H1 (cell line): ENCODE measurements at regions not wholly inside any gene's neighbourhood (a gene's known extent, or its start where the extent isn't known, plus 50 kb on each side); places are given as distances from the start of the nearest gene placed in this dataset.

Experiments
- CTCF ChIA-PET: fragments of 300-600 bp; sonication (Branson Sonifier 250); formaldehyde crosslinking; loops from one replicate; lab custom pipeline; 2021; ENCODE audit not compliant: partially characterized antibody; lab: Charles Lee
- POLR2A ChIA-PET: fragments of 300-600 bp; sonication (Branson Sonifier 250); formaldehyde crosslinking; loops from one replicate; lab custom pipeline; 2021; ENCODE audit warnings: inconsistent platforms; ENCODE audit not compliant: partially characterized antibody; lab: Charles Lee
- DNase-seq, 2 experiments: peaks; one replicate each; pipeline versions ENCODE4 v3.0.0 to v3.0.0-alpha.2; 2010 to 2022; ENCODE audit warnings: low spot score in 2 of 2, low read depth in 1 of 2, mixed read lengths in 1 of 2
- FAIRE-seq: peaks from 2 replicates; lab custom pipeline; 2011; peaks lifted over from hg19 to GRCh38; lab: Jason Lieb, UNC
- H2AFZ ChIP-seq: 2 replicates; pipeline ENCODE4 v1.8.1; 2012; ENCODE audit warnings: low read length, inconsistent platforms
- H2AK5ac ChIP-seq: 2 replicates; pipeline ENCODE4 v1.6.1; 2013; ENCODE audit warnings: low read depth, low read length
- H2BK120ac ChIP-seq: replicated peaks from 2 replicates; pipeline ENCODE3; 2013; ENCODE audit warnings: low read depth, low read length, inconsistent platforms
- H2BK12ac ChIP-seq: 2 replicates; pipeline ENCODE4 v1.6.1; 2013; ENCODE audit warnings: low read depth, low read length
- H2BK15ac ChIP-seq: 2 replicates; pipeline ENCODE4 v1.6.1; 2013; ENCODE audit warnings: low read length
- H2BK20ac ChIP-seq: 2 replicates; pipeline ENCODE4 v1.6.1; 2013; ENCODE audit warnings: low read length
- H2BK5ac ChIP-seq: 2 replicates; pipeline ENCODE4 v1.6.1; 2013; ENCODE audit warnings: low read depth, low read length
- H3K14ac ChIP-seq: 2 replicates; pipeline ENCODE4 v1.6.1; 2013; ENCODE audit warnings: inconsistent platforms; ENCODE audit not compliant: insufficient read length
- H3K18ac ChIP-seq: 2 replicates; pipeline ENCODE4 v1.6.1; 2013; ENCODE audit warnings: low read length; ENCODE audit errors: extremely low read depth
- H3K23ac ChIP-seq: 2 replicates; pipeline ENCODE4 v1.6.1; 2013; ENCODE audit warnings: inconsistent platforms; ENCODE audit not compliant: insufficient read length
- H3K23me2 ChIP-seq: 2 replicates; pipeline ENCODE4 v1.6.1; 2013; ENCODE audit warnings: low read depth, low read length
- H3K27ac ChIP-seq: 2 replicates; pipeline ENCODE4 v1.6.1; 2011; ENCODE audit warnings: low read depth, low read length, inconsistent platforms
- H3K27me3 ChIP-seq, 4 experiments: replicated peaks in 1 of 4; 1 replicate in 1 of 4; 2 replicates in 3 of 4; pipeline versions ENCODE4 v1.6.1 to v1.8.1; 2011 to 2013; ENCODE audit warnings: low read length in 3 of 4, mild to moderate bottlenecking in 3 of 4, inconsistent platforms in 2 of 4, mixed read lengths in 2 of 4, moderate library complexity in 1 of 4; ENCODE audit not compliant: control insufficient read depth in 3 of 4, insufficient read depth in 3 of 4; ENCODE audit errors: extremely low read depth in 1 of 4
- H3K36me3 ChIP-seq, 4 experiments: 2 replicates each; pipeline versions ENCODE4 v1.6.1 to v1.8.1; 2011 to 2013; ENCODE audit warnings: mild to moderate bottlenecking in 4 of 4, low read length in 3 of 4, moderate library complexity in 2 of 4, control low read depth in 1 of 4, inconsistent platforms in 1 of 4; ENCODE audit not compliant: insufficient read depth in 4 of 4, control insufficient read depth in 2 of 4
- H3K4ac ChIP-seq: replicated peaks from 2 replicates; pipeline ENCODE3; 2013; ENCODE audit warnings: low read length, low read depth, mixed read lengths, inconsistent platforms; ENCODE audit not compliant: insufficient read length
- H3K4me1 ChIP-seq, 4 experiments: replicated peaks in 1 of 4; 1 replicate in 1 of 4; 2 replicates in 3 of 4; pipeline versions ENCODE4 v1.6.1 to v1.8.1; 2011 to 2013; ENCODE audit warnings: low read length in 3 of 4, inconsistent platforms in 2 of 4, mixed read lengths in 1 of 4; ENCODE audit not compliant: insufficient read depth in 4 of 4, control insufficient read depth in 3 of 4
- H3K4me2 ChIP-seq, 2 experiments: 2 replicates each; pipeline versions ENCODE4 v1.6.1 to v1.8.1; 2011 to 2013; ENCODE audit warnings: low read depth in 2 of 2, low read length in 2 of 2, control low read depth in 1 of 2, inconsistent platforms in 1 of 2, mild to moderate bottlenecking in 1 of 2; ENCODE audit not compliant: insufficient read depth in 1 of 2
- H3K4me3 ChIP-seq, 4 experiments: fragments of 200-600, 300-600 bp in 1 of 4; sonication (generic), shearing (Covaris generic), sonication (Bioruptor Twin) in 1 of 4; 2 replicates each; pipeline versions ENCODE4 v1.5.1 to v1.8.1; 2011 to 2016; ENCODE audit warnings: low read length in 4 of 4, low read depth in 3 of 4, control low read depth in 2 of 4, inconsistent platforms in 2 of 4, mild to moderate bottlenecking in 2 of 4, mixed read lengths in 1 of 4, moderate library complexity in 1 of 4; ENCODE audit not compliant: insufficient read depth in 2 of 4; ENCODE audit errors: extremely low read depth in 1 of 4
- H3K56ac ChIP-seq: replicated peaks from 2 replicates; pipeline ENCODE3; 2013; ENCODE audit warnings: low read depth, mild to moderate bottlenecking, mixed read lengths, low read length, inconsistent platforms; ENCODE audit not compliant: insufficient read length
- H3K79me1 ChIP-seq: 2 replicates; pipeline ENCODE4 v1.6.1; 2013; ENCODE audit warnings: low read depth, low read length, control low read depth
- H3K79me2 ChIP-seq, 2 experiments: 2 replicates each; pipeline versions ENCODE4 v1.6.1 to v1.8.1; 2012 to 2013; ENCODE audit warnings: low read length in 2 of 2, mild to moderate bottlenecking in 2 of 2, inconsistent platforms in 1 of 2; ENCODE audit not compliant: insufficient read depth in 2 of 2, control insufficient read depth in 1 of 2
- H3K9ac ChIP-seq, 4 experiments: replicated peaks in 1 of 4; 1 replicate in 1 of 4; 2 replicates in 3 of 4; pipeline versions ENCODE4 v1.6.1 to v1.8.1; 2011 to 2013; ENCODE audit warnings: low read depth in 3 of 4, low read length in 3 of 4, control low read depth in 2 of 4, mild to moderate bottlenecking in 2 of 4, moderate library complexity in 2 of 4, inconsistent platforms in 1 of 4; ENCODE audit errors: extremely low read depth in 1 of 4
- H3K9me3 ChIP-seq, 2 experiments: 2 replicates each; pipeline versions ENCODE4 v1.6.1 to v1.8.1; 2012 to 2013; ENCODE audit warnings: mild to moderate bottlenecking in 2 of 2, moderate library complexity in 2 of 2, control low read depth in 1 of 2, inconsistent platforms in 1 of 2, low read depth in 1 of 2, low read length in 1 of 2, mixed read lengths in 1 of 2; ENCODE audit not compliant: insufficient read depth in 2 of 2
- H4K20me1 ChIP-seq, 2 experiments: replicated peaks in 1 of 2; 2 replicates each; pipeline versions ENCODE3 to v1.8.1; 2011 to 2013; ENCODE audit warnings: inconsistent platforms in 2 of 2, low read length in 2 of 2, mild to moderate bottlenecking in 1 of 2; ENCODE audit not compliant: insufficient read depth in 2 of 2, control insufficient read depth in 1 of 2
- H4K5ac ChIP-seq: 2 replicates; pipeline ENCODE4 v1.6.1; 2013; ENCODE audit warnings: low read length, low read depth, mixed read lengths, inconsistent platforms; ENCODE audit not compliant: insufficient read length
- H4K8ac ChIP-seq: 2 replicates; pipeline ENCODE4 v1.8.0; 2013; ENCODE audit warnings: mild to moderate bottlenecking, moderate library complexity, low read length, inconsistent platforms; ENCODE audit not compliant: insufficient read depth; ENCODE audit errors: extremely low read depth
- H4K91ac ChIP-seq: replicated peaks from 2 replicates; pipeline ENCODE3; 2013; ENCODE audit warnings: low read length, mixed read lengths, inconsistent platforms; ENCODE audit not compliant: insufficient read length
- ASH2L ChIP-seq: fragments of 200-600, 300-600 bp; sonication (generic); IDR thresholded peaks from one replicate; pipeline ENCODE4 v1.7.1; 2017; ENCODE audit warnings: low read length
- BCL11A ChIP-seq, 2 experiments: IDR thresholded peaks; one replicate each; pipeline ENCODE4 v1.6.1; 2011; ENCODE audit warnings: low read depth in 2 of 2, low read length in 2 of 2, mild to moderate bottlenecking in 2 of 2
- CTBP2 ChIP-seq: IDR thresholded peaks from 2 replicates; pipeline ENCODE4 v1.7.0; 2011; ENCODE audit warnings: borderline replicate concordance, mild to moderate bottlenecking, moderate library complexity, mixed read lengths, low read length; ENCODE audit not compliant: insufficient read depth, insufficient read length
- EP300 ChIP-seq, 2 experiments: IDR thresholded peaks; 1 replicate in 1 of 2; 2 replicates in 1 of 2; pipeline ENCODE4 v1.6.1; 2011 to 2012; ENCODE audit warnings: low read depth in 2 of 2, low read length in 2 of 2, mild to moderate bottlenecking in 2 of 2, borderline replicate concordance in 1 of 2, inconsistent platforms in 1 of 2, moderate library complexity in 1 of 2
- EZH2 ChIP-seq: fragments of 200-600 bp; sonication (generic); IDR thresholded peaks from 2 replicates; pipeline ENCODE4 v1.7.1; 2012; ENCODE audit warnings: low read depth, mild to moderate bottlenecking, moderate library complexity, low read length, inconsistent platforms; ENCODE audit not compliant: severe bottlenecking
- KDM1A ChIP-seq: fragments of 200-600, 300-600 bp; sonication (generic); IDR thresholded peaks from 2 replicates; pipeline ENCODE4 v1.7.1; 2016; ENCODE audit warnings: mild to moderate bottlenecking, low read length, borderline replicate concordance
- MAX ChIP-seq: IDR thresholded peaks from 2 replicates; pipeline ENCODE4 v1.6.1; 2012; ENCODE audit warnings: inconsistent platforms
- PHF8 ChIP-seq: fragments of 200-600 bp; sonication (generic); conservative IDR thresholded peaks from 2 replicates; pipeline ENCODE4 v1.7.1; 2012; ENCODE audit warnings: low read depth, mild to moderate bottlenecking, inconsistent platforms, low read length, moderate library complexity
- SIRT6 ChIP-seq: IDR thresholded peaks from one replicate; pipeline ENCODE4 v1.7.1; 2012; ENCODE audit warnings: low read length, inconsistent platforms
- SIX5 ChIP-seq: IDR thresholded peaks from 2 replicates; pipeline ENCODE4 v1.6.1; 2011; ENCODE audit warnings: mild to moderate bottlenecking, low read depth, low read length
- TCF12 ChIP-seq: IDR thresholded peaks from 2 replicates; pipeline ENCODE4 v1.6.1; 2011; ENCODE audit warnings: low read depth, mild to moderate bottlenecking, low read length
- WGBS, 2 experiments: shearing (Covaris generic) in 1 of 2; methylation state at CpG; one replicate each; pipeline versions ENCODE4 v1.1.6 to v1.1.7; 2013 to 2015; ENCODE audit warnings: low lambda C conversion rate in 2 of 2, mixed read lengths in 2 of 2, inconsistent platforms in 1 of 2, low coverage in 1 of 2, missing lambda C conversion rate in 1 of 2; ENCODE audit not compliant: insufficient replicate concordance in 2 of 2, insufficient coverage in 1 of 2, insufficient read length in 1 of 2; ENCODE audit errors: extremely low coverage in 1 of 2, missing lambda C conversion rate in 1 of 2; 5-methylcytosine and 5-hydroxymethylcytosine counted together

GRCh38 chr5:164600274-164600673, 1094.9 kb downstream of the MAT2B start:
- Histone ChIP-seq H3K79me1 (no peaks in the 10 kb centered on the region), H3K23me2 (no peaks in the 10 kb centered on the region), H3K9me3 (peaks cover 0 to 5% of the 10 kb centered on the region in 2 experiments; a peak in 1 of 4 replicates), H2BK120ac (no peak overlapping the region), H4K20me1 (no peaks in the 10 kb centered on the region), H3K56ac (no peak overlapping the region), H3K23ac (no peak overlapping the region), H3K4ac (no peak overlapping the region), H3K4me2 (no peak overlapping the region), H3K14ac (no peak overlapping the region), H3K79me2 (no peaks in the 10 kb centered on the region), H4K5ac (no peak overlapping the region), H3K9ac (no peak overlapping the region), H2BK20ac (no peak overlapping the region), H3K36me3 (no peaks in the 10 kb centered on the region), H3K4me1 (no peaks in the 10 kb centered on the region), H2AK5ac (no peak overlapping the region), H4K8ac (no peak overlapping the region), H2BK12ac (no peak overlapping the region), H3K18ac (no peak overlapping the region), H2BK15ac (no peak overlapping the region), H4K91ac (no peak overlapping the region), H3K27me3 (no peaks in the 10 kb centered on the region), H3K27ac (no peak overlapping the region), H2BK5ac (no peak overlapping the region), H3K4me3 (no peak overlapping the region), H2AFZ (peak overlapping the region; percentile 32; the same call in 1 of the 2 replicates)
- CTCF ChIA-PET, result no interaction called here
- WGBS, 2 experiments, result 93% methylated on average over 2 of the region's 2 CpGs; no CpG with 5 or more reads in 1 of the 2 experiments
- no peak for FAIRE-seq
- POLR2A ChIA-PET, result no interaction called here
- DNase-seq, result no peak
- TF ChIP-seq ASH2L (no peak), SIRT6 (no peak), MAX (no peak), EP300 (IDR thresholded peaks at IDR 0.05; ENCODE audit: borderline replicate concordance in 1 of 2, low read depth in 2 of 2, low read length in 2 of 2) (no peak), KDM1A (no peak), SIX5 (no peak), PHF8 (no peak), EZH2 (no peak), TCF12 (no peak), CTBP2 (no peak), BCL11A (IDR thresholded peaks at IDR 0.05; ENCODE audit: low read depth in 2 of 2, low read length in 2 of 2) (no peak)
